ENCODE measurements at regions not wholly inside any gene's neighbourhood (a gene's known extent, or its start where the extent isn't known, plus 50 kb on each side); places are given as distances from the start of the nearest gene placed in this dataset.

DNA sequence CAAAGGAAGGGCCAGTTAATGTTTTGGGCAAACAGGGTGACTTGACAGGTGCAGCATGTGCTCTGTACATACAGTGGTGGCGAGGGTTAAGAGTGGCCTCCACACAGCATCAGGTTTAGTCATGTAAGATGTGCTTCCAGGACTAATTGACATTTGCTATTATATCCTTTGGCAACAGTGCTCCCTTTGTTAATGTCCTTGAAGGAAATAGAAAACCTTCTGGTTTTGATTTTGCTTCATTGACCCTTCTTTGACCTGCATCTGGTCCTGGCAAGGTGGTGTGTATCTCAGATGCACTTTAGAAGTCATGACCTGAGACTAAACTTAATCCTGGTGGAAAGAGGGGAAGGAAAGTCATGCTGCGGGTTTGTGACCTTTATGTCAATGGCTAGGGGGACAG lies 440.0 kb downstream of the ENC1 start:
- Histone ChIP-seq H3K4me1 (ENCODE audit: control insufficient read depth in 1 of 2, insufficient read depth in 2 of 2, low read length in 2 of 2) (peaks cover 2 to 10% of the 10 kb centered on the region in 2 experiments; a peak in 2 of 4 replicates), H3K9me3 (ENCODE audit: control insufficient read depth in 1 of 2, insufficient read depth in 1 of 2, low read depth in 1 of 2, low read length in 2 of 2) (no peaks in the 10 kb centered on the region), H3K79me2 (ENCODE audit: insufficient read depth, low read length) (no peaks in the 10 kb centered on the region), H2AFZ (ENCODE audit: low read depth, low read length, poor library complexity, severe bottlenecking) (no peak overlapping the region), H4K20me1 (ENCODE audit: insufficient read depth) (no peaks in the 10 kb centered on the region), H3K27me3 (ENCODE audit: insufficient read depth, low read length) (no peaks in the 10 kb centered on the region), H3K4me3 (replicated peaks in 1 of 2; ENCODE audit: low read depth in 1 of 2, low read length in 2 of 2) (no peak overlapping the region), H3K9me2 (ENCODE audit: insufficient read depth) (no peaks in the 10 kb centered on the region), H3K36me3 (ENCODE audit: control insufficient read depth in 1 of 2, insufficient read depth in 2 of 2, low read length in 2 of 2) (no peaks in the 10 kb centered on the region), H3K9ac (ENCODE audit: low read length) (no peak overlapping the region), H3K4me2 (ENCODE audit: low read length) (no peak overlapping the region), H3K27ac (ENCODE audit: low read depth, low read length) (no peak overlapping the region)
- ChIA-PET RAD21 (ENCODE audit: low non-redundant PET in 1 of 2, low total read pairs in 2 of 2, uncharacterized antibody in 2 of 2, unreplicated experiment in 2 of 2) (no interaction called here), CTCF (no interaction called here), POLR2A (no interaction called here)
- DNase-seq (ENCODE audit: low read depth, low spot score) (no peak), ATAC-seq (no peak)
- TF ChIP-seq ELF1 (IDR thresholded peaks at IDR 0.05; ENCODE audit: borderline replicate concordance, low read depth) (no peak), ZFX (IDR thresholded peaks at IDR 0.05) (no peak), SIN3A (IDR thresholded peaks at IDR 0.05; ENCODE audit: low read depth) (no peak), POLR2AphosphoS5 (IDR thresholded peaks at IDR 0.05; ENCODE audit: low read depth, low read length) (no peak), EZH2phosphoT487 (IDR thresholded peaks at IDR 0.05; ENCODE audit: borderline replicate concordance) (no peak), SRF (IDR thresholded peaks at IDR 0.05; ENCODE audit: low read depth) (no peak), EZH2 (IDR thresholded peaks at IDR 0.05) (no peak), CEBPB (IDR thresholded peaks at IDR 0.05; ENCODE audit: low read depth) (no peak), SP1 (IDR thresholded peaks at IDR 0.05; ENCODE audit: low read depth) (no peak), ZNF274 (IDR thresholded peaks at IDR 0.05; ENCODE audit: low read depth, low read length) (no peak)
- TF ChIP-seq, protein P1, sequence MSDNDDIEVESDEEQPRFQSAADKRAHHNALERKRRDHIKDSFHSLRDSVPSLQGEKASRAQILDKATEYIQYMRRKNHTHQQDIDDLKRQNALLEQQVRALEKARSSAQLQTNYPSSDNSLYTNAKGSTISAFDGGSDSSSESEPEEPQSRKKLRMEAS (IDR thresholded peaks at IDR 0.05): no peak
- intact Hi-C loops (cut with micrococcal nuclease): no loop called here
- no TSS peak for BruUV-seq (replicated peaks)

DNA sequence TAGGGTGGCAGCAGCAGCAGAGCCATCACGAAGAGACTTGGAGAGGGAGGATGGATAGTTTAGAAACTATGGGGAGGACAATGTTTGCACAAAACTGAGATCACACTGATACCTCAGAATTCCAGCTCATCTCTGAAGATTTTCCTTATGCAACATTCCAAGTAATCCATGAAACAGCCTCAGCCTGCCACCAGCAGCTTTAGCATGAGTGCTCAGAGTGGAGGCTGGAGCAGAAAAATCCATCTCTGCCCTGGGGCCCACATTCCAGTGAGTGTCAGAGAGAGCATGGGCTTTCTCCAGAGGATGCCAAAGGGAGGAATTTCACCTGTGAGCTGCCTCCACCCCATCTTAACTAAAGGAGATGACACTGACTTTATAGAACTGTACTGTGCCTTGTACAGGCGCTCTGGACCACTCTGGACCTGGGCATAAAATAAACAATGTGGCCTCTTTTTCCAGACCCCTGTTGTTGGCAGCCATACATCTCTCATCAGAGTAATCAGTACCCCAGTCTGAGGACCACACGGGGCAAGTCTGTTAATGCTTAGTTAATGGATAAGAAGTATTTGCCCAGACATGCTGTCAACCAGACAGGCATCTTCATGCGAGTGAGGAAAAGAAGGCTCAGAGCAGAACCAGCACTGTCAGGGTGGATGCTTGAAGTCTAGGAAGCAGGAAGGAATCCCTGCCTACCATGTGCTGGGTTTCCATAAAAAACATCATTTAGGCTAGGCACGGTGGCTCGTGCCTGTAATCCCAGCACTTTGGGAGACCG lies 440.9 kb downstream of the ENC1 start:
- DNase-seq (ENCODE audit: low read depth, low spot score) (no peak), ATAC-seq (no peak)
- Histone ChIP-seq H3K4me3 (replicated peaks in 1 of 2; ENCODE audit: low read depth in 1 of 2, low read length in 2 of 2) (no peak overlapping the region), H2AFZ (ENCODE audit: low read depth, low read length, poor library complexity, severe bottlenecking) (no peak overlapping the region), H3K9me2 (ENCODE audit: insufficient read depth) (no peaks in the 10 kb centered on the region), H3K27ac (ENCODE audit: low read depth, low read length) (no peak overlapping the region), H3K9me3 (ENCODE audit: control insufficient read depth in 1 of 2, insufficient read depth in 1 of 2, low read depth in 1 of 2, low read length in 2 of 2) (no peaks in the 10 kb centered on the region), H3K9ac (ENCODE audit: low read length) (no peak overlapping the region), H3K36me3 (ENCODE audit: control insufficient read depth in 1 of 2, insufficient read depth in 2 of 2, low read length in 2 of 2) (no peaks in the 10 kb centered on the region), H3K79me2 (ENCODE audit: insufficient read depth, low read length) (no peaks in the 10 kb centered on the region), H3K4me1 (ENCODE audit: control insufficient read depth in 1 of 2, insufficient read depth in 2 of 2, low read length in 2 of 2) (peaks cover 2 to 10% of the 10 kb centered on the region in 2 experiments; a peak in 2 of 4 replicates), H3K27me3 (ENCODE audit: insufficient read depth, low read length) (no peaks in the 10 kb centered on the region), H3K4me2 (ENCODE audit: low read length) (no peak overlapping the region), H4K20me1 (ENCODE audit: insufficient read depth) (no peaks in the 10 kb centered on the region)
- POLR2A ChIA-PET: no interaction called here
- RAD21 ChIA-PET (ENCODE audit: low non-redundant PET in 1 of 2, low total read pairs in 2 of 2, uncharacterized antibody in 2 of 2, unreplicated experiment in 2 of 2): no interaction called here
- TF ChIP-seq, protein P1 (IDR thresholded peaks at IDR 0.05): no peak
- TF ChIP-seq, protein P2, sequence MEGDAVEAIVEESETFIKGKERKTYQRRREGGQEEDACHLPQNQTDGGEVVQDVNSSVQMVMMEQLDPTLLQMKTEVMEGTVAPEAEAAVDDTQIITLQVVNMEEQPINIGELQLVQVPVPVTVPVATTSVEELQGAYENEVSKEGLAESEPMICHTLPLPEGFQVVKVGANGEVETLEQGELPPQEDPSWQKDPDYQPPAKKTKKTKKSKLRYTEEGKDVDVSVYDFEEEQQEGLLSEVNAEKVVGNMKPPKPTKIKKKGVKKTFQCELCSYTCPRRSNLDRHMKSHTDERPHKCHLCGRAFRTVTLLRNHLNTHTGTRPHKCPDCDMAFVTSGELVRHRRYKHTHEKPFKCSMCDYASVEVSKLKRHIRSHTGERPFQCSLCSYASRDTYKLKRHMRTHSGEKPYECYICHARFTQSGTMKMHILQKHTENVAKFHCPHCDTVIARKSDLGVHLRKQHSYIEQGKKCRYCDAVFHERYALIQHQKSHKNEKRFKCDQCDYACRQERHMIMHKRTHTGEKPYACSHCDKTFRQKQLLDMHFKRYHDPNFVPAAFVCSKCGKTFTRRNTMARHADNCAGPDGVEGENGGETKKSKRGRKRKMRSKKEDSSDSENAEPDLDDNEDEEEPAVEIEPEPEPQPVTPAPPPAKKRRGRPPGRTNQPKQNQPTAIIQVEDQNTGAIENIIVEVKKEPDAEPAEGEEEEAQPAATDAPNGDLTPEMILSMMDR (IDR thresholded peaks at IDR 0.05 in 2 of 3, conservative IDR thresholded peaks at IDR 0.05 in 1 of 3; ENCODE audit: borderline replicate concordance in 1 of 3, insufficient read depth in 1 of 3, low read depth in 2 of 3, low read length in 2 of 3): no peak
- TF ChIP-seq, protein P3, sequence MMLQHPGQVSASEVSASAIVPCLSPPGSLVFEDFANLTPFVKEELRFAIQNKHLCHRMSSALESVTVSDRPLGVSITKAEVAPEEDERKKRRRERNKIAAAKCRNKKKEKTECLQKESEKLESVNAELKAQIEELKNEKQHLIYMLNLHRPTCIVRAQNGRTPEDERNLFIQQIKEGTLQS (IDR thresholded peaks at IDR 0.05): no peak
- TF ChIP-seq POLR2AphosphoS5 (IDR thresholded peaks at IDR 0.05; ENCODE audit: low read depth, low read length) (no peak), RAD21 (IDR thresholded peaks at IDR 0.05; ENCODE audit: low read depth) (no peak)
- intact Hi-C loops (cut with micrococcal nuclease): no loop called here
- CTCF ChIA-PET: no interaction called here
- BruUV-seq (replicated peaks): no TSS peak
